ENCODE measurements at regions not wholly inside any gene's neighbourhood (a gene's known extent, or its start where the extent isn't known, plus 50 kb on each side); places are given as distances from the start of the nearest gene placed in this dataset.
"Not testable (repeated sequence)": the region's sequence is repeated elsewhere in the genome, so short reads cannot be mapped to it uniquely, and the experiment has no call there.

DNA sequence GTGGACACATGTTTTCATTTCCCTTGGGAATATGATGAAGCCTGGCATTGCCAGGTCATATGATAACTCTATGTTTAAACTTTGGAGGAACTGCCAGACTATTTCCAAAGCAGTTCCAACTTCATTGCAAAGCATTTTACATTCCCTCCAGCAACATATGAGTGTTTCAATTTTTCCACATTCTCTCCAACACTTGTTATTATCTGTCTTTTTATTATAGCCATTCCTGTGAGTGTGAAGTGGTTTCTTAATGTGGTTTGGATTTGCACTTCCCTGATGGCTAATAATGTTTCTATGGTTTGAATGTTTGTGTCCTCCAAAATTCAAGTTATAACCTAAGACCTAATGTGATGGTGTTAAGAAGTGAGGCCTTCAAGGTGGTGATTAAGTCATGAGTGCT, 228.0 kb downstream of the CDRT15L2 start:
- H3K36me3 ChIP-seq; H3K27me3 ChIP-seq (replicated peaks); H3K9me3 ChIP-seq (replicated peaks); DNase-seq (ENCODE audit: low read depth in 1 of 2, low spot score in 2 of 2); H3K27ac ChIP-seq; H3K4me1 ChIP-seq (replicated peaks); H3K4me3 ChIP-seq: not testable (repeated sequence)

- H3K4me3 ChIP-seq; DNase-seq (ENCODE audit: low read depth in 1 of 2, low spot score in 2 of 2); H3K36me3 ChIP-seq; H3K27me3 ChIP-seq (replicated peaks); H3K27ac ChIP-seq; H3K4me1 ChIP-seq (replicated peaks); H3K9me3 ChIP-seq (replicated peaks): not testable (repeated sequence)
These were observed 227.4 kb downstream of the USP22 start for GRCh38 chr17:20815410-20815809.

- DNase-seq (ENCODE audit: low read depth in 1 of 2, low spot score in 2 of 2): no peak
- no peak overlapping the region for H3K27ac ChIP-seq
- H3K36me3 ChIP-seq: no peaks in the 10 kb centered on the region
- no peak overlapping the region for H3K4me3 ChIP-seq
- no peaks in the 10 kb centered on the region for H3K4me1 ChIP-seq (replicated peaks)
- H3K9me3 ChIP-seq (replicated peaks): no peaks in the 10 kb centered on the region
- no peaks in the 10 kb centered on the region for H3K27me3 ChIP-seq (replicated peaks)
These were observed 218.9 kb downstream of the USP22 start for GRCh38 chr17:20823905-20824304.

DNA sequence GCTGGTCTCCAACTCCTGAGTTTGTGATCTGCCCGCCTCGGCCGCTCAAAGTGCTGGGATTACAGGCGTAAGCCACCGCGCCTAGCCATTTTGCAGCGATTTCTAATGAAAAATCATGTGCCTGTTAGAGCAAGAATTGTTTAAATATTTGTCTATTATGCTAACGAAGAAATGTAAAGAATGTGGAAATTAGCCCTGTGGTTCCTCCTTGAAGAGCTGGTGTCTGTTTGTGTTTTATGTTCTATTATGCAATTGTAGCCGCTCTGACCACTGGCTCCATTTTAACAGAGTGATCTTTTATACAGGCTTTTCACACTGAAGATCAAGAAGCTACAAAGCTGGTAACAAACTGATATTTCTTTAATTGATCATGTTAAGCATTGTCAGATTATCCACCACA, 217.3 kb downstream of the USP22 start:
- DNase-seq (ENCODE audit: low read depth in 1 of 2, low spot score in 2 of 2): no peak
- Histone ChIP-seq H3K36me3 (no peaks in the 10 kb centered on the region), H3K9me3 (replicated peaks) (no peaks in the 10 kb centered on the region), H3K4me3 (no peak overlapping the region), H3K27me3 (replicated peaks) (no peaks in the 10 kb centered on the region), H3K4me1 (replicated peaks) (no peaks in the 10 kb centered on the region), H3K27ac (no peak overlapping the region)

DNA sequence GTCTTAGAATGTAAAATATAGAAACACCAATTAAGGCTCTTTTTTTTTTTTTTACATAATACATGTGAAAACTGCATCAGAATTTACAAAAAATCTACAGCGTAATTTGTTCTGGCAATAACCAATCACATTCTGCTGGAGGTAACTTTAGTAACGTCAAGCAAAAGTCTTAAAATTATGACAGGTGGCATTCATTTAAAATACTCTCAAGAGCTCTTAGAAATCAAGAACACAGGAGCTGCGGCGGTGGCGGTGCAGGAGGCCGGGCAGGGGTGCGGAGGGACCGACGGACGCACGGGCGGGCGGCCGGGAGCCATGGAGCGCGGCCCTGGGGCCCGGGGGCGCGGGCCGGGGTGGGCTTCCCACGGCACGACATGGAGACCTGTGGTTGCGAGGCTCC, 202.4 kb downstream of the USP22 start:
- H3K4me3 ChIP-seq, H3K27ac ChIP-seq, H3K36me3 ChIP-seq: not testable (repeated sequence)

GRCh38 chr17:20840987-20841865, 201.6 kb downstream of the USP22 start:
- not testable (repeated sequence) for H3K4me3 ChIP-seq; H3K4me1 ChIP-seq (replicated peaks); H3K27ac ChIP-seq; H3K36me3 ChIP-seq; DNase-seq (ENCODE audit: low read depth in 1 of 2, low spot score in 2 of 2); H3K9me3 ChIP-seq (replicated peaks); H3K27me3 ChIP-seq (replicated peaks)

More for the DNA sequence above, 202.4 kb downstream of the USP22 start:
- not testable (repeated sequence) for H3K27me3 ChIP-seq (replicated peaks); DNase-seq (ENCODE audit: low read depth in 1 of 2, low spot score in 2 of 2); H3K9me3 ChIP-seq (replicated peaks); H3K4me1 ChIP-seq (replicated peaks)

GRCh38 chr17:20842012-20842411, 200.8 kb downstream of the USP22 start:
- H3K27ac ChIP-seq; H3K4me1 ChIP-seq (replicated peaks); H3K4me3 ChIP-seq; DNase-seq (ENCODE audit: low read depth in 1 of 2, low spot score in 2 of 2); H3K9me3 ChIP-seq (replicated peaks); H3K27me3 ChIP-seq (replicated peaks); H3K36me3 ChIP-seq: not testable (repeated sequence)

DNA sequence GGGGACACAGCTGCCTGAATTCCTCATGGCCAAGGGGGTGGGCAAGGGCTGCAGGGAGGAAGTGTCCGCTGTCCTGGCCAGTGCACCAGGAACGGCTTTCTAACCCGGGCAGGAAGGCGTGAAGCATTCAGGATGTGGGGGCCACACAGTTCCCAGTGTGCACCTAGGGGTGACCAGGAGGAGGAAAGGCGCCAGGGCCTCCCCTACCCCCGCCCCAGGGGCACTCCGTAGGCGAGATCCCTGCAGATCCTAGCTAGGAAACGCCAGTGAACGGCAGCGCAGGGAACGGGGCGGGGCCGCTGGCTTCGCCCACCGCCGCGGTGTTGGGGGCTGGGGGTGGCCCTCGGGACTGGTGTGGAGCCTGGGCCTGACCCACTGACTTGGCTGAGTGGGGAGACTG, 199.6 kb downstream of the USP22 start:
- H3K27me3 ChIP-seq (replicated peaks); H3K27ac ChIP-seq; H3K36me3 ChIP-seq; H3K4me1 ChIP-seq (replicated peaks); H3K9me3 ChIP-seq (replicated peaks); DNase-seq (ENCODE audit: low read depth in 1 of 2, low spot score in 2 of 2); H3K4me3 ChIP-seq: not testable (repeated sequence)

- H3K4me3 ChIP-seq; DNase-seq (ENCODE audit: low read depth in 1 of 2, low spot score in 2 of 2); H3K36me3 ChIP-seq; H3K27me3 ChIP-seq (replicated peaks); H3K4me1 ChIP-seq (replicated peaks); H3K27ac ChIP-seq; H3K9me3 ChIP-seq (replicated peaks): not testable (repeated sequence)
These were observed 198.8 kb downstream of the USP22 start for GRCh38 chr17:20843799-20844553.

DNA sequence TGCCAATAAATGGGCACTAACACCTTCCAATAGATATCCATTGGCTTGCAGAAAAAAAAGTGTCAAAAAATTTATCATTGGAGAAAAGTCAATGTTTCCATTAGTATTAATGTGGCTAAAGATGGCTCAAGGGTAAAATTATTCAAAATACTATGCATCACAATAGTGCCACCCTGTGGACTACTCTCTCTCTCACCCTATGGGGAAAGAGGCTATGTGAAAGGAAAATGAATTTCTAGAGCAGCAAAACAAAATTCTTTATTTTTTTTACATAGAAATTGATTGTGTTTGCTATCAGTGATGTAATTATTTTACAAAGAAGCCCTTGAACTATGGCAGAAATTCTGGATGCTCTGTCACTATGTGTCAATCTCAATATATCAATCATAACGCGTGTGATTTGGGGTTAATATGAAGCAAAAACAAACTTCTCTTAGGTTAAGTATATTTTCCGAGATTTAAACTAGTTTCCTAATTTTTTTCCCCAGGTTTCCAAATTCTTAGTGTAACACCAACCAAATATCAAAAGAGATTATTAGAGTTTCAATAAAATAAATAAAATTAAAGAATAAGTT, 193.9 kb downstream of the USP22 start:
- H3K27ac ChIP-seq; H3K4me1 ChIP-seq (replicated peaks); H3K4me3 ChIP-seq; H3K36me3 ChIP-seq; H3K9me3 ChIP-seq (replicated peaks); H3K27me3 ChIP-seq (replicated peaks); DNase-seq (ENCODE audit: low read depth in 1 of 2, low spot score in 2 of 2): not testable (repeated sequence)

GRCh38 chr17:20851591-20852238, 191.1 kb downstream of the USP22 start:
- not testable (repeated sequence) for H3K36me3 ChIP-seq; H3K27me3 ChIP-seq (replicated peaks); DNase-seq (ENCODE audit: low read depth in 1 of 2, low spot score in 2 of 2); H3K9me3 ChIP-seq (replicated peaks); H3K4me1 ChIP-seq (replicated peaks); H3K4me3 ChIP-seq; H3K27ac ChIP-seq

- no peaks in the 10 kb centered on the region for H3K36me3 ChIP-seq
- H3K9me3 ChIP-seq (replicated peaks): no peaks in the 10 kb centered on the region
- 0 out of 2 replicates have a peak, but pooled peaks cover 9% of the 10 kb centered on the region for H3K27me3 ChIP-seq (replicated peaks)
- no peak overlapping the region for H3K27ac ChIP-seq
- no peaks in the 10 kb centered on the region for H3K4me1 ChIP-seq (replicated peaks)
- no peak for DNase-seq (ENCODE audit: low read depth in 1 of 2, low spot score in 2 of 2)
- H3K4me3 ChIP-seq: no peak overlapping the region
These were observed 190.4 kb downstream of the USP22 start for GRCh38 chr17:20852239-20852989.

DNA sequence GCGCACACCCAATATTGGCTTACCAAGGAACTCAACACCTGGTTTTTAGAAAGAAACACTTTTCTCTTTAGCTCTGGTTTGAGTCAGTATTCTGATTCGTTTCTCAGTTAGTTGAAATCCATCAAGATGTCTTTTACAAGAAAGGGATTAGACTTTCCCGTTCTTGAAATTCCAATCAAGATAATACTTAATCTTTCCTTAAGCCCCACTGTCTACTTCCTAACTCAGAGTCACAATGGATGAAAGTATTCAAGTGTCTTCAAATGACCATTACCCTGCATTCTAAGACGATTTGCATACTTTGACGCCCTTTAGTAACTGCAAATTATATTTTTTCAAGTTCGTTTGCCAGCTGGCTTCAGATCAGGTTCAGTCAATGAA, 189.8 kb downstream of the USP22 start:
- DNase-seq (ENCODE audit: low read depth in 1 of 2, low spot score in 2 of 2): no peak

More for the DNA sequence above, 189.8 kb downstream of the USP22 start:
- Histone ChIP-seq H3K27ac (no peak overlapping the region), H3K36me3 (no peaks in the 10 kb centered on the region), H3K4me1 (replicated peaks) (no peaks in the 10 kb centered on the region), H3K27me3 (replicated peaks) (0 out of 2 replicates have a peak, but pooled peaks cover 9% of the 10 kb centered on the region), H3K9me3 (replicated peaks) (no peaks in the 10 kb centered on the region), H3K4me3 (no peak overlapping the region)

Measured in SJSA1 (cell line).